GM23248 (cell line): ENCODE measurements at regions not wholly inside any gene's neighbourhood (a gene's known extent, or its start where the extent isn't known, plus 50 kb on each side); places are given as distances from the start of the nearest gene placed in this dataset.

Experiments used
- DNase-seq: peaks from one replicate; pipeline ENCODE4 v3.0.0-alpha.2; 2015
- H2AFZ ChIP-seq: fragments of 200-600 bp; sonication (generic); 2 replicates; pipeline ENCODE4 v1.6.1; 2016; ENCODE audit warnings: antibody characterized with exemption
- H3F3A ChIP-seq: fragments of 200-600 bp; sonication (generic); 2 replicates; pipeline ENCODE4 v1.6.1; 2016; ENCODE audit warnings: mild to moderate bottlenecking, antibody characterized with exemption, mixed run types; ENCODE audit not compliant: insufficient read depth
- H3K27ac ChIP-seq: fragments of 200-600 bp; sonication (generic); 2 replicates; pipeline ENCODE4 v1.5.1; 2016; ENCODE audit warnings: mild to moderate bottlenecking
- H3K27me3 ChIP-seq: fragments of 200-600 bp; sonication (generic); replicated peaks from 2 replicates; pipeline ENCODE4 v1.6.1; 2016; ENCODE audit warnings: mild to moderate bottlenecking; ENCODE audit not compliant: insufficient read depth
- H3K36me3 ChIP-seq: fragments of 200-600 bp; sonication (generic); 2 replicates; pipeline ENCODE4 v1.6.1; 2016; ENCODE audit warnings: low read depth, mild to moderate bottlenecking
- H3K4me1 ChIP-seq: fragments of 200-600 bp; sonication (generic); 2 replicates; pipeline ENCODE4 v1.6.1; 2016; ENCODE audit warnings: mild to moderate bottlenecking; ENCODE audit not compliant: insufficient read depth
- H3K4me2 ChIP-seq: fragments of 200-600 bp; sonication (generic); one replicate; pipeline ENCODE4 v1.6.1; 2016; ENCODE audit warnings: mild to moderate bottlenecking; ENCODE audit not compliant: unreplicated experiment
- H3K4me3 ChIP-seq: fragments of 200-600 bp; sonication (generic); 2 replicates; pipeline ENCODE4 v1.5.1; 2016; ENCODE audit warnings: mild to moderate bottlenecking
- H3K79me2 ChIP-seq: fragments of 200-600 bp; sonication (generic); 2 replicates; pipeline ENCODE4 v1.6.1; 2016; ENCODE audit warnings: mild to moderate bottlenecking; ENCODE audit not compliant: insufficient read depth
- H3K9ac ChIP-seq: fragments of 200-600 bp; sonication (generic); 2 replicates; pipeline ENCODE4 v1.6.1; 2016; ENCODE audit warnings: mild to moderate bottlenecking
- H3K9me2 ChIP-seq: fragments of 200-600 bp; sonication (generic); 2 replicates; pipeline ENCODE4 v1.6.1; 2016; ENCODE audit warnings: mixed run types, mild to moderate bottlenecking, moderate library complexity; ENCODE audit not compliant: insufficient read depth
- H3K9me3 ChIP-seq: fragments of 200-600 bp; sonication (generic); one replicate; pipeline ENCODE4 v1.6.1; 2017; ENCODE audit warnings: low read depth
- H4K20me1 ChIP-seq: fragments of 200-600 bp; sonication (generic); 2 replicates; pipeline ENCODE4 v1.6.0; 2016; ENCODE audit not compliant: insufficient read depth
- EZH2 ChIP-seq: fragments of 200-600 bp; sonication (generic); IDR thresholded peaks from 2 replicates; pipeline ENCODE4 v1.6.1; 2018; ENCODE audit warnings: antibody characterized with exemption, mild to moderate bottlenecking; ENCODE audit not compliant: insufficient read depth, poor library complexity, severe bottlenecking
- EZH2phosphoT487 ChIP-seq: fragments of 200-600 bp; sonication (generic); IDR thresholded peaks from 2 replicates; pipeline ENCODE4 v1.6.1; 2018; ENCODE audit warnings: antibody characterized with exemption, moderate library complexity, mild to moderate bottlenecking, low read depth; ENCODE audit not compliant: insufficient read depth
- WGBS, 2 experiments: methylation state at CpG; one replicate each; pipeline ENCODE4 v1.1.6; 2015 to 2017; ENCODE audit warnings: low lambda C conversion rate in 2 of 2, low coverage in 1 of 2; ENCODE audit errors: missing lambda C conversion rate in 2 of 2; 5-methylcytosine and 5-hydroxymethylcytosine counted together
- in situ Hi-C: fragments of 300-500 bp; cut with MboI; formaldehyde crosslinking; loops from 2 replicates; pipeline ENCODE4 v1.15.0; 2020

DNA sequence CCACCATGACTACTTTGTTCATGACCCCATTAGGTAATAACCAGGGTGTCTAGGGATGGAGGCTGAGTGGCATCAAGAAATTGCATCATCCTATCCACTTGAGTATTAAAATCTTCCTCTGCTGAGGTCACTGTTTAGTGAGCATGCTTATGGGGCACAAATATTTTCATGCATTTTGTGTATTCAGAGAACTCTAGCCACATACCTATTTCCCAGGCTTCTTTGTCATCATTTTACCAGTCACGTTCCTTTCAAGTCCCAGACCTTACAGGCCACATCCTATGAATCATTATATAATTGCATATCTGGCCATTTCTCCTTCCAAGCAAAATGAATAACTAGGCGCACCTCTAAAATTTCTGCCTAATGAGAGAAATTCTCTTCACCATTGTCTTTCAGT lies 1882.9 kb upstream of the AGA start:
- H3K36me3 ChIP-seq: no peaks in the 10 kb centered on the region
- no peaks in the 10 kb centered on the region for H4K20me1 ChIP-seq
- no peak for TF ChIP-seq EZH2
- TF ChIP-seq EZH2phosphoT487: no peak
- H2AFZ ChIP-seq: no peak overlapping the region
- no peaks in the 10 kb centered on the region for H3K4me1 ChIP-seq
- no peak overlapping the region for H3K9ac ChIP-seq
- WGBS, 2 experiments: 18 to 21% methylated on average over 2 of the region's 2 CpGs
- no peak for DNase-seq
- no peak overlapping the region for H3K27ac ChIP-seq
- H3K9me3 ChIP-seq: no peaks in the 10 kb centered on the region
- no peak overlapping the region for H3K4me2 ChIP-seq
- no peaks in the 10 kb centered on the region for H3K9me2 ChIP-seq
- no peaks in the 10 kb centered on the region for H3K27me3 ChIP-seq
- H3K4me3 ChIP-seq: no peak overlapping the region
- H3K79me2 ChIP-seq: no peaks in the 10 kb centered on the region
- in situ Hi-C loops: no loop called here
- no peaks in the 10 kb centered on the region for H3F3A ChIP-seq

- Histone ChIP-seq H3K27ac (no peak overlapping the region), H3K4me1 (no peaks in the 10 kb centered on the region), H4K20me1 (no peaks in the 10 kb centered on the region), H2AFZ (no peak overlapping the region), H3K4me3 (no peak overlapping the region), H3F3A (no peaks in the 10 kb centered on the region), H3K4me2 (no peak overlapping the region), H3K9ac (no peak overlapping the region), H3K36me3 (no peaks in the 10 kb centered on the region), H3K9me3 (no peaks in the 10 kb centered on the region), H3K27me3 (no peaks in the 10 kb centered on the region), H3K79me2 (no peaks in the 10 kb centered on the region), H3K9me2 (no peaks in the 10 kb centered on the region)
- 27 to 30% methylated on average over 8 of the region's 8 CpGs for WGBS, 2 experiments
- DNase-seq: no peak
- in situ Hi-C loops: no loop called here
- no peak for TF ChIP-seq EZH2
- no peak for TF ChIP-seq EZH2phosphoT487
Measured at GRCh38 chr4:179328627-179329026, 1886.4 kb upstream of the AGA start.

DNA sequence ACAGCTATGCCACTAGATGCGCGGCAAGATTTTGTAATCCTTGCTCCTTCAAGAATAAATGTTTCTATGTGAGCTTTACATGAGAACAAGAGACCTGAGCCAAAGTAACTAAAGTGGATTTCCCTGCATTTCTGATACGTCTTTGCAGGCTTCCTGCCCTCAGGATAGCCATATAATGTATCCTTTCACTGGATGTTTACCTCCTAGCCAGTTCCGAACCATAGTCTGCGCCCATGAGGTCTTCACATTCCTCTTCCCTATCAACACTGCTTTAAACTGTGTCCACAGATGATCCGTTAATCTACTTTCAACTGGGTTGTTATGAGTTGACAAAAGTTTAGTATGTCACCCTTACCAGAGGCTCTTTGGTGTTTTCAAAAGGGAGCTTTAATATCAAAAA lies 1889.1 kb upstream of the AGA start:
- no peak overlapping the region for H3K27ac ChIP-seq
- no peaks in the 10 kb centered on the region for H3K79me2 ChIP-seq
- in situ Hi-C loops: no loop called here
- WGBS, 2 experiments: 30 to 40% methylated on average over 6 of the region's 6 CpGs
- H2AFZ ChIP-seq: no peak overlapping the region
- H4K20me1 ChIP-seq: no peaks in the 10 kb centered on the region
- H3K4me3 ChIP-seq: no peak overlapping the region
- H3K9me2 ChIP-seq: no peaks in the 10 kb centered on the region
- no peak overlapping the region for H3K4me2 ChIP-seq
- TF ChIP-seq EZH2phosphoT487: no peak
- H3F3A ChIP-seq: no peaks in the 10 kb centered on the region
- H3K36me3 ChIP-seq: no peaks in the 10 kb centered on the region
- DNase-seq: no peak
- H3K27me3 ChIP-seq: no peaks in the 10 kb centered on the region
- H3K4me1 ChIP-seq: no peaks in the 10 kb centered on the region
- no peak overlapping the region for H3K9ac ChIP-seq
- H3K9me3 ChIP-seq: no peaks in the 10 kb centered on the region

DNA sequence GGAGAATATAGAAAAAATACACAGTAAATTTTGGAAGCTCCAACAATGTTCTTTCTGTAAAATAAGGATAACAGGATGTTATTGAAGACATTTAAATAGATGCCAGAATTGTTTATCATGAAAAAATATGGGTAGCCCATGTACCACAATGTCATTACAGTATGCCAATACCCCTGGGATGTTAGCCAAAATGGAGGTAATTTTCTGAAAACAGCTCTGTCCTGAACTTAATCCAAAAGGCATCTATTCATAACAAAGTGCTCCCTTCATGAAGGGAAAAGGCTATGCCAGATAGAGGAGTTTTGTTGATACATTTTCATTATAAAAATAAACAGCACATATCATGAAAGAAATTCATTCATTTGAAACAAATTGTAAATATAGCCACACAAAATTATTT lies 1902.6 kb upstream of the AGA start:
- no peaks in the 10 kb centered on the region for H3K9me2 ChIP-seq
- H3K4me1 ChIP-seq: no peaks in the 10 kb centered on the region
- no peaks in the 10 kb centered on the region for H3K79me2 ChIP-seq
- no peak for DNase-seq
- in situ Hi-C loops: no loop called here
- peaks cover 3% of the 10 kb centered on the region for H3K9me3 ChIP-seq
- no peak overlapping the region for H2AFZ ChIP-seq
- H3K9ac ChIP-seq: no peak overlapping the region
- no peak overlapping the region for H3K4me2 ChIP-seq
- no peaks in the 10 kb centered on the region for H3K36me3 ChIP-seq
- H3K4me3 ChIP-seq: no peak overlapping the region
- H4K20me1 ChIP-seq: no peaks in the 10 kb centered on the region
- no peaks in the 10 kb centered on the region for H3K27me3 ChIP-seq
- no peaks in the 10 kb centered on the region for H3F3A ChIP-seq
- no peak overlapping the region for H3K27ac ChIP-seq
- TF ChIP-seq EZH2phosphoT487: no peak
- no peak for TF ChIP-seq EZH2

DNA sequence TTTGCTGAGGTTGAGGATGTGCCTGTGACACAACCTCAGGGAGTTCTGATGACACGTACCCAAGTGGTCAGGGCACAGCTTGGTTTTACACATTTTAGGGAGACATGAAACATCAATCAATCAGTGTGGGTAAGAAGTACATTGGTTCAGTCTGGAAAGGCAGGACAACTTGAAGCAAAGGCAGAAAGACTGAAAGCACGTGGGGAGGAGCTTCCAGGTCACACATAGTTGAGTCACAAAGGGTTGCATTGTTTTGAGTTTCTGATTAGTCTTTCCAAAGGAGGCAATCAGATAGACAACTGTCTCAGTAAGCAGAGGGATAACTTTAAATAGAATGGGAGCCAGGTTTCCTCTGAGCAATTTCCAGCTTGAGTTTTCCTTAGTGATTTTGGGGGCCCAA lies 1910.0 kb upstream of the AGA start:
- H3F3A ChIP-seq: no peaks in the 10 kb centered on the region
- H3K4me2 ChIP-seq: no peak overlapping the region
- no peaks in the 10 kb centered on the region for H4K20me1 ChIP-seq
- no peaks in the 10 kb centered on the region for H3K79me2 ChIP-seq
- peaks cover 3% of the 10 kb centered on the region for H3K9me3 ChIP-seq
- no peaks in the 10 kb centered on the region for H3K9me2 ChIP-seq
- no peak for DNase-seq
- H3K27ac ChIP-seq: no peak overlapping the region
- no peak for TF ChIP-seq EZH2phosphoT487
- no peak for TF ChIP-seq EZH2
- H3K9ac ChIP-seq: no peak overlapping the region
- no peak overlapping the region for H3K4me3 ChIP-seq
- in situ Hi-C loops: no loop called here
- no peaks in the 10 kb centered on the region for H3K4me1 ChIP-seq
- WGBS, 2 experiments: 4 to 7% methylated on average over 2 of the region's 2 CpGs
- H2AFZ ChIP-seq: no peak overlapping the region
- H3K36me3 ChIP-seq: no peaks in the 10 kb centered on the region
- no peaks in the 10 kb centered on the region for H3K27me3 ChIP-seq
